CD4-positive, alpha-beta T cell (primary cell): ENCODE measurements at regions not wholly inside any gene's neighbourhood (a gene's known extent, or its start where the extent isn't known, plus 50 kb on each side); places are given as distances from the start of the nearest gene placed in this dataset.

Experiments
- ATAC-seq: fragments of 200-7000 bp; cut with Tn5 transposase; one replicate; pipeline ENCODE4 v1.10.0; 2022; ENCODE audit warnings: mild to moderate bottlenecking; ENCODE audit not compliant: poor library complexity
- CTCF ChIA-PET: fragments of 350-600 bp; sonication (Branson Sonifier 250); formaldehyde crosslinking; loops from one replicate; lab custom pipeline; 2021; ENCODE audit warnings: antibody characterized with exemption, inconsistent platforms; lab: Charles Lee
- POLR2A ChIA-PET: fragments of 350-600 bp; sonication (Branson Sonifier 250); formaldehyde crosslinking; loops from one replicate; lab custom pipeline; 2021; ENCODE audit warnings: antibody characterized with exemption, inconsistent platforms; lab: Charles Lee
- DNase-seq, 14 experiments: peaks; one replicate each; pipeline ENCODE4 v3.0.0-alpha.2; 2013 to 2020; ENCODE audit warnings: mixed read lengths in 2 of 14
- H3K27ac ChIP-seq, 2 donors: one replicate each; pipeline versions ENCODE4 v1.5.1 to v1.7.0; 2013; ENCODE audit warnings: low read length in 2 of 2, low read depth in 1 of 2, mild to moderate bottlenecking in 1 of 2
- H3K27me3 ChIP-seq, 2 experiments: 1 replicate in 1 of 2; 2 replicates in 1 of 2; pipeline versions ENCODE4 v1.6.1 to v1.7.0; 2013; ENCODE audit warnings: low read length in 2 of 2, control low read depth in 1 of 2, mild to moderate bottlenecking in 1 of 2, moderate library complexity in 1 of 2; ENCODE audit not compliant: insufficient read depth in 2 of 2, control insufficient read depth in 1 of 2
- H3K36me3 ChIP-seq: one replicate; pipeline ENCODE4 v1.6.1; 2013; ENCODE audit warnings: low read length, control low read depth; ENCODE audit not compliant: insufficient read depth
- H3K4me1 ChIP-seq: one replicate; pipeline ENCODE4 v1.6.1; 2013; ENCODE audit warnings: low read length, control low read depth; ENCODE audit not compliant: insufficient read depth
- H3K4me3 ChIP-seq: one replicate; pipeline ENCODE4 v1.5.1; 2013; ENCODE audit warnings: mild to moderate bottlenecking, low read length, moderate library complexity
- H3K9me3 ChIP-seq, 2 experiments: 1 replicate in 1 of 2; 2 replicates in 1 of 2; pipeline versions ENCODE4 v1.6.1 to v1.7.0; 2013; ENCODE audit warnings: low read length in 2 of 2, mild to moderate bottlenecking in 2 of 2, control low read depth in 1 of 2, moderate library complexity in 1 of 2; ENCODE audit not compliant: control insufficient read depth in 1 of 2, insufficient read depth in 1 of 2
- H3K27ac Mint-ChIP-seq: one replicate; pipeline ENCODE4 v1.8.0; 2020; ENCODE audit warnings: mixed read lengths
- H3K27me3 Mint-ChIP-seq: one replicate; pipeline ENCODE4 v1.8.0; 2021; ENCODE audit warnings: mixed read lengths
- H3K36me3 Mint-ChIP-seq: one replicate; pipeline ENCODE4 v1.8.0; 2021; ENCODE audit warnings: low read depth, mixed read lengths
- H3K4me1 Mint-ChIP-seq: one replicate; pipeline ENCODE4 v1.8.0; 2021; ENCODE audit warnings: low read depth, mixed read lengths
- H3K4me3 Mint-ChIP-seq: one replicate; pipeline ENCODE4 v1.8.0; 2020; ENCODE audit warnings: mild to moderate bottlenecking, mixed read lengths
- H3K9me3 Mint-ChIP-seq: one replicate; pipeline ENCODE4 v1.8.0; 2020; ENCODE audit warnings: mixed read lengths
- intact Hi-C, 2 experiments: fragments of 100-400 bp; cut with DNase I in 1 of 2; cut with micrococcal nuclease in 1 of 2; formaldehyde crosslinking; loops; one replicate each; pipeline versions ENCODE4 v1.15.1 to v1.9.0; 2023 to 2025; cut with DNase I, micrococcal nuclease
- TF ChIP-seq, protein P1 (sequence below): fragments of 200-600 bp; IDR thresholded peaks from one replicate; pipeline ENCODE4 v1.8.0; 2022; ENCODE audit warnings: antibody characterized with exemption, mild to moderate bottlenecking

DNA sequence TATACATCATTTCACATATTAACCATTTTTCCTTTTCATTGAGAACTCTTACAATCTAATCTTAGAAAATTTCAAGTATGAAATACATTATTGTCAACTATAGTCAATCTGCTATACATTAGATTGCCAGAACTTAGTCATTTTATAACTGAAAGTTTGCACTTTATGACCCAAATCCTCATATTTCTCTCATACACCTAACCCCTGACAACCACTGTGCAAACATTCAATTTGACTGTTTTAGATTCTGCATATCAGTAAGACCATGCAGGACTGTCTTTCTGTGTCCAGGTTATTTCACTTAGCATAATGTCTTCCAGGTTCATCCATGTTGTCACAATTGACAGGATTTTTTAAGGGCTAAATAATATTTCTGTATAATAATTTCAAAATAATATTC is 1299.0 kb upstream of the B3GALT2 start:
- DNase-seq (no peak), ATAC-seq (no peak)
- no peak overlapping the region for H3K4me3 ChIP-seq
- TF ChIP-seq, protein P1, sequence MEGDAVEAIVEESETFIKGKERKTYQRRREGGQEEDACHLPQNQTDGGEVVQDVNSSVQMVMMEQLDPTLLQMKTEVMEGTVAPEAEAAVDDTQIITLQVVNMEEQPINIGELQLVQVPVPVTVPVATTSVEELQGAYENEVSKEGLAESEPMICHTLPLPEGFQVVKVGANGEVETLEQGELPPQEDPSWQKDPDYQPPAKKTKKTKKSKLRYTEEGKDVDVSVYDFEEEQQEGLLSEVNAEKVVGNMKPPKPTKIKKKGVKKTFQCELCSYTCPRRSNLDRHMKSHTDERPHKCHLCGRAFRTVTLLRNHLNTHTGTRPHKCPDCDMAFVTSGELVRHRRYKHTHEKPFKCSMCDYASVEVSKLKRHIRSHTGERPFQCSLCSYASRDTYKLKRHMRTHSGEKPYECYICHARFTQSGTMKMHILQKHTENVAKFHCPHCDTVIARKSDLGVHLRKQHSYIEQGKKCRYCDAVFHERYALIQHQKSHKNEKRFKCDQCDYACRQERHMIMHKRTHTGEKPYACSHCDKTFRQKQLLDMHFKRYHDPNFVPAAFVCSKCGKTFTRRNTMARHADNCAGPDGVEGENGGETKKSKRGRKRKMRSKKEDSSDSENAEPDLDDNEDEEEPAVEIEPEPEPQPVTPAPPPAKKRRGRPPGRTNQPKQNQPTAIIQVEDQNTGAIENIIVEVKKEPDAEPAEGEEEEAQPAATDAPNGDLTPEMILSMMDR, result no peak
- H3K27me3 ChIP-seq, result no peaks in the 10 kb centered on the region
- no peak overlapping the region for H3K27ac Mint-ChIP-seq
- intact Hi-C loops, result no loop called here
- CTCF ChIA-PET, result no interaction called here
- H3K4me1 ChIP-seq, result no peaks in the 10 kb centered on the region
- no peaks in the 10 kb centered on the region for H3K9me3 Mint-ChIP-seq
- no peaks in the 10 kb centered on the region for H3K27me3 Mint-ChIP-seq
- H3K36me3 ChIP-seq, result no peaks in the 10 kb centered on the region
- no peak overlapping the region for H3K4me3 Mint-ChIP-seq
- no peak overlapping the region for H3K27ac ChIP-seq
- POLR2A ChIA-PET, result no interaction called here
- no peaks in the 10 kb centered on the region for H3K4me1 Mint-ChIP-seq
- H3K9me3 ChIP-seq, result no peaks in the 10 kb centered on the region
- no peaks in the 10 kb centered on the region for H3K36me3 Mint-ChIP-seq

DNA sequence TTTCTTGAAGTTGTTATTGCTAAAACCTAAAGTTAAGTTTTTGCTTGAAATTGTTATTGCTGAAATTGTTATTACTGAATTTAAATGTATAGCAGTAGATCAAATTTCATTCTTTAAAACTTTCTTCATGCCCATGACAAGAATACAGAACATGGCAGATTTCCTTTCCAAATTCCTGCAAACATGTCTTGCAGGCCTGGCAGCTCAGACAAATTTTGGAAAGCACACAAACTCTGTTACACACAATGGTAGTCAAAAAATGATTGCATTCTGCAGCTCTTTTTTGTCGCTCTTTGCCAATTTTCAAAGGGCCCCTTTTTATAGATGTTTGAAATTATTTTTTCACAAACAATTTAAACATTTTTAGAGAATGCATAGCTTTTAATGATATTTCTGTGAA is 1292.3 kb upstream of the B3GALT2 start:
- no peak overlapping the region for H3K27ac Mint-ChIP-seq
- Histone ChIP-seq H3K27ac (no peak overlapping the region), H3K4me1 (no peaks in the 10 kb centered on the region), H3K27me3 (no peaks in the 10 kb centered on the region), H3K9me3 (no peaks in the 10 kb centered on the region), H3K4me3 (no peak overlapping the region), H3K36me3 (no peaks in the 10 kb centered on the region)
- no peaks in the 10 kb centered on the region for H3K4me1 Mint-ChIP-seq
- H3K4me3 Mint-ChIP-seq, result no peak overlapping the region
- DNase-seq (no peak), ATAC-seq (no peak)
- no peaks in the 10 kb centered on the region for H3K9me3 Mint-ChIP-seq
- intact Hi-C loops, result no loop called here
- no peaks in the 10 kb centered on the region for H3K36me3 Mint-ChIP-seq
- no peaks in the 10 kb centered on the region for H3K27me3 Mint-ChIP-seq
- CTCF ChIA-PET, result no interaction called here
- TF ChIP-seq, protein P1, result no peak
- POLR2A ChIA-PET, result no interaction called here

- H3K4me3 Mint-ChIP-seq, result no peak overlapping the region
- TF ChIP-seq, protein P1, result no peak
- Histone ChIP-seq H3K27me3 (no peaks in the 10 kb centered on the region), H3K27ac (no peak overlapping the region), H3K4me1 (no peaks in the 10 kb centered on the region), H3K4me3 (no peak overlapping the region), H3K36me3 (no peaks in the 10 kb centered on the region), H3K9me3 (no peaks in the 10 kb centered on the region)
- ChIA-PET CTCF (interaction anchor here (1.5 kb wide), 1 partner anchor 11 kb away, joined by 3 read pairs; no protein-coding TSS in a partner anchor), POLR2A (no interaction called here)
- no peaks in the 10 kb centered on the region for H3K36me3 Mint-ChIP-seq
- no peak for ATAC-seq
- intact Hi-C loops, result no loop called here
- DNase-seq, result no peak
- no peak overlapping the region for H3K27ac Mint-ChIP-seq
- no peaks in the 10 kb centered on the region for H3K4me1 Mint-ChIP-seq
- H3K27me3 Mint-ChIP-seq, result no peaks in the 10 kb centered on the region
- H3K9me3 Mint-ChIP-seq, result no peaks in the 10 kb centered on the region
These were observed 1291.5 kb upstream of the B3GALT2 start for GRCh38 chr1:194477908-194478307.
